ENCODE measurements at regions not wholly inside any gene's neighbourhood (a gene's known extent, or its start where the extent isn't known, plus 50 kb on each side); places are given as distances from the start of the nearest gene placed in this dataset.

DNA sequence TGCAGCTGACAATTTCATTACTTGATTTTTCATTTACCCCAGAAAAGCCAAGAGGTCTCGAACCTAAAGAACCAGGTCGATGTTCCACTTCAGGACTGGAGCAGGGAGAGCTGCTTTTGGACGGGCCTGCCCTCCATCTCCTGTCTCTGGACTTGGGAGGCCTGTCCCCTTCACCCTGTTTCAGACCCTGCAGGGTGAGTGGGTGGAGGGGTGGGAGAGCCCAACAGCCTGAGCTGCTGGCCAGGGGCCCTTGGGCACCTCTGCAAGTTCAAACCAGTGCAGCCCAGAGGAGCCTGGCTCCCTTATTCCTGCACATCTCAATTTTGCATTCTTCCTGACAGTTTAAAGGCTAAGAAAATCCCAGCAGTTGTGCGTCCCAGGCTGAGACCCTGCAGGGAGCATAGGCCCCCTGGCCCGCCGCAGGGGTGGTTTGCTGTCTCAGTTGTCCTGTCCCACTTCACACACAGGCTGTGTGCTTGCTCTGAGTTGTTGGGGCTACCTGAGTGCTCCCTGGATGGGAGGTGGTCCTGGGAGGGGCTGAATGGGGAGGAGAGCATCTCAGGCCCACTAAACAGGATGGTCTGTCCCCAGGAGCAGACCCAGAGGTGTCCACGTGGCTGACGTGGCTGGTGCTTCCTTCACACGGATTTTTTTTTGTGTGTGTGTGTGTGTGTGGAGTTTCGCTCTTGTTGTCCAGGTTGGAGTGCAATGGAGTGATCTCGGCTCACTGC lies 443.7 kb downstream of the PTPRU start:
- FAIRE-seq (no peak), DNase-seq (ENCODE audit: low read depth, low spot score) (no peak)
- H3K4me1 ChIP-seq (ENCODE audit: control insufficient read depth, extremely low read depth, insufficient read depth, low read length) = no peaks in the 10 kb centered on the region
- no peaks in the 10 kb centered on the region for H3K27me3 ChIP-seq (ENCODE audit: control insufficient read depth, extremely low read depth, insufficient read depth, low read length)
- dilution Hi-C loops (cut with MboI; ENCODE audit: extremely low pct_ligation_motif_present, low sequenced_read_pairs) = loop anchor here (10.0 kb wide), 1 partner anchor 165 kb away; no protein-coding TSS in a partner anchor
- no peaks in the 10 kb centered on the region for H3K36me3 ChIP-seq (ENCODE audit: control insufficient read depth in 2 of 2, extremely low read depth in 1 of 2, insufficient read depth in 2 of 2, low read length in 2 of 2)
- no peak overlapping the region for H2AFZ ChIP-seq (ENCODE audit: control insufficient read depth, low read length)
- no peak for TF ChIP-seq EZH2 (IDR thresholded peaks at IDR 0.05; ENCODE audit: low read length)
- TF ChIP-seq, protein P1, sequence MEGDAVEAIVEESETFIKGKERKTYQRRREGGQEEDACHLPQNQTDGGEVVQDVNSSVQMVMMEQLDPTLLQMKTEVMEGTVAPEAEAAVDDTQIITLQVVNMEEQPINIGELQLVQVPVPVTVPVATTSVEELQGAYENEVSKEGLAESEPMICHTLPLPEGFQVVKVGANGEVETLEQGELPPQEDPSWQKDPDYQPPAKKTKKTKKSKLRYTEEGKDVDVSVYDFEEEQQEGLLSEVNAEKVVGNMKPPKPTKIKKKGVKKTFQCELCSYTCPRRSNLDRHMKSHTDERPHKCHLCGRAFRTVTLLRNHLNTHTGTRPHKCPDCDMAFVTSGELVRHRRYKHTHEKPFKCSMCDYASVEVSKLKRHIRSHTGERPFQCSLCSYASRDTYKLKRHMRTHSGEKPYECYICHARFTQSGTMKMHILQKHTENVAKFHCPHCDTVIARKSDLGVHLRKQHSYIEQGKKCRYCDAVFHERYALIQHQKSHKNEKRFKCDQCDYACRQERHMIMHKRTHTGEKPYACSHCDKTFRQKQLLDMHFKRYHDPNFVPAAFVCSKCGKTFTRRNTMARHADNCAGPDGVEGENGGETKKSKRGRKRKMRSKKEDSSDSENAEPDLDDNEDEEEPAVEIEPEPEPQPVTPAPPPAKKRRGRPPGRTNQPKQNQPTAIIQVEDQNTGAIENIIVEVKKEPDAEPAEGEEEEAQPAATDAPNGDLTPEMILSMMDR (optimal IDR thresholded peaks at IDR 0.05 in 1 of 3, IDR thresholded peaks at IDR 0.05 in 1 of 3, conservative IDR thresholded peaks at IDR 0.05 in 1 of 3; ENCODE audit: extremely low read depth in 1 of 3, insufficient read depth in 2 of 3, low read length in 3 of 3) = no peak
- H3K9me3 ChIP-seq (ENCODE audit: control insufficient read depth, low read depth, low read length) = no peaks in the 10 kb centered on the region
- no peak overlapping the region for H3K4me3 ChIP-seq (ENCODE audit: control insufficient read depth in 2 of 3, extremely low read depth in 1 of 3, insufficient read depth in 2 of 3, low read depth in 1 of 3, low read length in 3 of 3)
- H3K79me2 ChIP-seq (ENCODE audit: control insufficient read depth, insufficient read depth, low read length) = no peaks in the 10 kb centered on the region
- H4K20me1 ChIP-seq (ENCODE audit: control insufficient read depth, extremely low read depth, insufficient read depth, low read length) = no peaks in the 10 kb centered on the region
- H3K9ac ChIP-seq (ENCODE audit: control insufficient read depth, extremely low read depth, insufficient read depth, low read length) = no peak overlapping the region
- no peaks in the 10 kb centered on the region for H3K9me1 ChIP-seq (ENCODE audit: control insufficient read depth, extremely low read depth, insufficient read depth, low read length)
- H3K27ac ChIP-seq (ENCODE audit: control insufficient read depth, insufficient read depth, low read length) = no peak overlapping the region
- H3K4me2 ChIP-seq (ENCODE audit: control insufficient read depth, extremely low read depth, insufficient read depth, low read depth, low read length) = no peak overlapping the region

DNA sequence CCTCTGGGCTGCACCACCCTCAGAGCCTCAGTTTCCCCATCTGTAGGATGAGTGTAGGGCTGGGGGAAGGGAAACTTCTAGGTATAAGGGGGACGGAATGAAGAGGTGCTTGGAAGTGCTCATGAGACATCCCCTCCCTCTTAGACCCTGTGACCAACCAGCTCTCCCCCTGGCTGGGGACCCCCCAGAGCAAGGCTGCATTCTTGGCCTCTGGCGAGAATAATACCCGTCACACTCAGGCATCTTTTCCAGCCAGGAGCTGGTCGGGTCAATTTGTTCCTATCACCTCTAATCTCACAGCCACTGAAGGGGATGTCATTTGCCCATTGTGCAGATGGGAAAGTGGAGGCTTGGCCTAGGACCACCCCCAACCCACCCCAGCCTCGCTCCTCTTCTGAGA lies 443.0 kb downstream of the PTPRU start:
- Histone ChIP-seq H3K4me3 (ENCODE audit: control insufficient read depth in 2 of 3, extremely low read depth in 1 of 3, insufficient read depth in 2 of 3, low read depth in 1 of 3, low read length in 3 of 3) (no peak overlapping the region), H2AFZ (ENCODE audit: control insufficient read depth, low read length) (no peak overlapping the region), H3K79me2 (ENCODE audit: control insufficient read depth, insufficient read depth, low read length) (no peaks in the 10 kb centered on the region), H3K27ac (ENCODE audit: control insufficient read depth, insufficient read depth, low read length) (no peak overlapping the region), H3K27me3 (ENCODE audit: control insufficient read depth, extremely low read depth, insufficient read depth, low read length) (no peaks in the 10 kb centered on the region), H3K9me1 (ENCODE audit: control insufficient read depth, extremely low read depth, insufficient read depth, low read length) (no peaks in the 10 kb centered on the region), H4K20me1 (ENCODE audit: control insufficient read depth, extremely low read depth, insufficient read depth, low read length) (no peaks in the 10 kb centered on the region), H3K9ac (ENCODE audit: control insufficient read depth, extremely low read depth, insufficient read depth, low read length) (no peak overlapping the region), H3K9me3 (ENCODE audit: control insufficient read depth, low read depth, low read length) (no peaks in the 10 kb centered on the region), H3K36me3 (ENCODE audit: control insufficient read depth in 2 of 2, extremely low read depth in 1 of 2, insufficient read depth in 2 of 2, low read length in 2 of 2) (no peaks in the 10 kb centered on the region), H3K4me2 (ENCODE audit: control insufficient read depth, extremely low read depth, insufficient read depth, low read depth, low read length) (no peak overlapping the region), H3K4me1 (ENCODE audit: control insufficient read depth, extremely low read depth, insufficient read depth, low read length) (no peaks in the 10 kb centered on the region)
- FAIRE-seq (no peak), DNase-seq (ENCODE audit: low read depth, low spot score) (no peak)
- dilution Hi-C loops (cut with MboI; ENCODE audit: extremely low pct_ligation_motif_present, low sequenced_read_pairs) = no loop called here
- TF ChIP-seq, protein P1 (optimal IDR thresholded peaks at IDR 0.05 in 1 of 3, IDR thresholded peaks at IDR 0.05 in 1 of 3, conservative IDR thresholded peaks at IDR 0.05 in 1 of 3; ENCODE audit: extremely low read depth in 1 of 3, insufficient read depth in 2 of 3, low read length in 3 of 3) = no peak
- TF ChIP-seq EZH2 (IDR thresholded peaks at IDR 0.05; ENCODE audit: low read length) = no peak

All from keratinocyte (primary cell).